GM18519 (cell line): ENCODE measurements at regions not wholly inside any gene's neighbourhood (a gene's known extent, or its start where the extent isn't known, plus 50 kb on each side); places are given as distances from the start of the nearest gene placed in this dataset.
"Not testable (repeated sequence)": the region's sequence is repeated elsewhere in the genome, so short reads cannot be mapped to it uniquely, and the experiment has no call there.

Source experiments
- ATAC-seq: cut with Tn5 transposase; IDR thresholded peaks from one replicate; pipeline ENCODE4 v1.9.1; 2021; ENCODE audit warnings: mild to moderate bottlenecking, moderate library complexity; ENCODE audit not compliant: unreplicated experiment, low FRiP score

DNA sequence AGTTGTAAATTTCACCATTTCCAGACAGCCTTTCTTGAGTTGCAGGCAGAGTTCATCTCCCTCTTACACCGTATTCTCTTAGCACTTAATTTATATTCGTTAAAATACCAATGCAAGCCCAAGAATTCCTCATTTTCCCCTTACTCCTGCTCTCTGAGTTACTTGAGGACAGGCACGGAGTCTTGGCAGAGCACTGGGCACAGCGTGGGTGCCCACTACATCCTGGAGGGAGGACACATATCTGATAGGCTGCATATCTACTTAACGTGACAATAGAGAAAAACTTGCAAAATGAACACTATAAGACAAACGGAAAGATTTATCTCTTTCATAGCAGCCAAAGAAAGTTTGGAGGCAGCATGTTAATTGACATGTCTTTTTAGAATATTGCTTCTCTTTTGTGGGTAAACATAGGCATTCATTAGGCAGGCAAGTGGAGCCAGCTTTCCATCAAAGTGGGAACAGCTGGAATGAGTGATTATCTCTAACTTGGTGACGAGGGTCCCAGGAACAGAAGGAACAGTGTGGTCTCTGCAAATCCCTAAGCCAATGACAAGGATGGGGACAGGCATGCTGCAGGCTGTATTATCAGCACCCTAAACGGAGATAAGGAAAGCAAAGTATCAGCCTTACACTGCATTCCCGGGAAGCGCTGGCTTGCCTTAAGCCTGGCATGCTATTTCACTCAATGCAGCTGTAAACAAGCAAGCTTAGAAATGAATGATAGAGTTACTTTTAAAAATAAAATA, 116.5 kb downstream of the RTP4 start:
- no peak for ATAC-seq

DNA sequence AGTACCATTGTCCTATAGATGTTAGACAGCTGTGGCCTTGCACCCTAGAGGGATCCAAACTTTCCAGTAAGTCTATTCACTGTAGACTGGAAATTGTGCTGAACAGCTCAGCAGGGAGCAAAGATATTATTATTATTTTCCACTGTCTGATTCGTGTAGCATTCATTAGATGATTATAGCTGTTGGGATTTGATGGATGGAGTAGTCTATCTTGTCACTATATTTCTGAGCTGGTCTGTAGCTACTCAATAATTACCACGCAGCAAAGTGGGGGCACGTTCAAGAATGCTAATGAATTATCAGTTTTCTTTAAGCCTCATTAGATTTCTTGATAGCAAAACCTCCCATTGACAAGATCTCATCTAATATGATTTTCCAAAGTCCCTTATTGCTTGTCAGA, 113.2 kb downstream of the RTP4 start:
- no peak for ATAC-seq

DNA sequence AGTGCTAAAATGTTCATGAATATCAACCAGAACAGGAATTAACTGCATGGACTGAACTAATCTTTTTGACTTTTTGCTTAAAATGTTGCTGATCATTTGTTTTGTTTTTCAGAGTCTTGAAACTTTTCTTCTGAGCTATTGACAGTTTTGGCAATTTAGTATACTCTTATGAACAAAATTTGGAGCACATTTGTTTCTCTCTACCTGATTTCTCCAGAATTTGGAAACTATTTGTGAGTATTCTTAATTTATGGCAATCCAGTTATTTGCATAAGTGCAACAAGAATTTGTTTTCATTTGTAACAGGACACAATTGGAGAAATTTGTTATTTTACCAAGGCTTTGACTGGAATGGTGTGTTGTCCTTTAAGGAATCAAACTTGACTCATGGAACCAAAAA, 107.4 kb downstream of the RTP4 start:
- ATAC-seq = not testable (repeated sequence)

DNA sequence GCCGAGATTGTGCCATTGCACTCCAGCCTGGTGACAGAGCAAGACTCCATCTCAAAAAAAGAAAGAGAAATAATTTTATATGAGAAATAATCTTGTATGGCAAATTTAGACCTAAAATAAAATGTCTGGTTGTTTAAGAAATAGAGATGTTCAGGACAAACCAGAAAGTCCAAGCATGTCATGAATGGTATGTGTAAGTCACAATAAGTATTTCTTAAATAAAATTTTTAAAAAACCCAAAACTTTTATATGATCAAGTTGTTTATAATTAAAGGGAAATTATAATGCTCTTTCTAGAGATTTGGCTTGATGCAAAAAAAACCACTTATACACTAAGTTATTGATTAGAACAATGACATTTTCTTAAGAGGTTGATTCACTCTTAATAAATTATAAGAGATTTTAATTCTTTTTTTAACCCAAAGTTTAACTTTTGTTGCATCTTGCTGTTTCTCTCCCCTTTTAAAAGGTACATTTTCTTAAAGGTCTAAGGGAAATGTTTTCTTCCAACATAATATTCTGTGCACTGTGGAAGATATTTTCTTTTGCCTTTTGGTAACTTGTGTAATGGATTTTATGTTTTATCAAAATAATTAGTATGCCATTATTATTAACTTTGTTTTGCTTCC, 105.7 kb downstream of the RTP4 start:
- ATAC-seq = no peak

DNA sequence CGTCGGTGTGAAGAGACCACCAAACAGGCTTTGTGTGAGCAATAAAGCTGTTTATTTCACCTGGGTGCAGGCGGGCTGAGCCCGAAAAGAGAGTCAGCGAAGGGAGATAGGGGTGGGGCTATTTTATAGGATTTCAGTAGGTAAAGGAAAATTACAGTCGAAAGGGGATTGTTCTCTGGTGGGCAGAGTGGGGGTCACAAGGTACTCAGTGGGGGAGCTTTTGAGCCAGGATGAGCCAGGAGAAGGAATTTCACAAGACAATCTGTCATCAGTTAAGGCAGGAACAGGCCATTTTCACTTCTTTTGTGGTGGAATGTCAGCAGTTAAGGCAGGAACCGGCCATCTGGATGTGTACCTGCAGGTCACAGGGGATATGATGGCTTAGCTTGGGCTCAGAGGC, 98.1 kb downstream of the RTP4 start:
- not testable (repeated sequence) for ATAC-seq

DNA sequence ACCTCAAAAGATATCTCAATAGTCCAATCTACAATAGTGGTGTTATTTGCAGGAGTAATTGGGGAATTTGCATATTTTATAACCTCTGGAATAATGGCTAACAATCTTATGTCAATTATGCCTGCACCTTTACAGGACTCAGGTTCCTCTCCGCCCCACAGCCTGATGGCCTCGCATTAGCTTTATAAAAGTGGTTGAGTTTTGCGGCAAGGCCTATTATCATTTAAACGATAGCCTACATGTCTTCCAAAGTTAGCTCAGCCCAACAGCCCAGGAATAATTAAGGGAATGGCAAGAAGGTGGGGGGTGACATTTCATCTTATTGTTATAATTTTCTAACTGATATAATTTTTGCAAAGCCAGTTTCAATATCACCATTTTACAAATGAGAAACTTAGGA, 97.3 kb downstream of the RTP4 start:
- ATAC-seq = no peak

DNA sequence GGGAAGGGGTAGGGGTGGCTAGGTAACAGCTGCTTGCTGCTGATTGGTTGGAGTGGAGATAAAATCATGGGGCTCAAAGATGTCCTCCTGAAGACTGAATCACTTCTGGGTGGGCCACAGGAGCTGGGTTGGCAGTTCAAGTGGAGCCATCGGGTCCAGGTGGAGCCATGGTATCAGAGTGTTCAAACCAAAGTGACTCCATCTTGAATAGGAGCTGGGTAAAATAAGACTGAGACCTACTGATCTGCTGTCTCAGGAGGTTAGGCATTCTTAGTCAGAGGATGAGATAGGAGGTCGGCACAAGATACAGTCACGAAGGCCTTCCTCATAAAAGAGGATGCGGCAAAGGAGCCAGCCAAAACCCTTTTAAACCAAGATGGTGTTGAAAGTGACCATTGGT, 96.5 kb downstream of the RTP4 start:
- ATAC-seq = no peak

DNA sequence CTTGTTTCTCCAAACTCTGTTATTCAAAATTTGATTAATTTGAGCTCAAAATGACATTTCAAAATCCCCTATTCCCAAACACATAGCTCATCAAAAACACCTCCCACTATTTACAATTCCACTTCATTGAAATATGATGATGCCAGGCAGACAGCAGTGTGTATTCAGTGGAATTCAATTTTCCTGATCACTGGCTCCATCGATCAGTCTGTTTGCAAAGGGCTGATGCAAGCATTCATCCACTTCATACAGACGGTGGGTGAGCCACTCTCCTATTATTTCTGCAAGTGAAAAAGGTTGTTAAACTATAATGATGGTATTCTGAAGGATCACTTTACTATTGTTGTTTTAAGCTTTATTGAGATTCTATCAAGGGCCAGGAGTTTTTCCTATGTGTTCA, 90.7 kb downstream of the RTP4 start:
- no peak for ATAC-seq

DNA sequence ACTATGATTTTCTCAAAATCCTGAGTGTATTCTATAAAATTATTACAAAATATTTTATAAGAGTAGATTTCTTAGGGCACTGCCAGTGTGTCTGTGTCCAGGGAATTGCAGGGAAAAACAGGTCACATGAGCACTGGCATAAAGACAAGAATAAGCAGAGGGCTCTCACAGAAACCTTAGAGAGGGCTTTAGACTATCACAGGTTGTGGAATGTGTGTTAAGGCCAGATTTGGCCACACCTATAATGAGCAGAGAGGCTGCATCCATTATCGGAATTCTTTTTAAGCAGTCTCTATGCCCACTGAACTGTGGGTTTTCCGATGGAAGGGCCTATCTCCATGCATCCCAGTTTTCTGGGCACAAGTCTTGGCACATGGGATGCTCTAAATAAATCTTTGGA, 90.2 kb downstream of the RTP4 start:
- ATAC-seq = no peak

DNA sequence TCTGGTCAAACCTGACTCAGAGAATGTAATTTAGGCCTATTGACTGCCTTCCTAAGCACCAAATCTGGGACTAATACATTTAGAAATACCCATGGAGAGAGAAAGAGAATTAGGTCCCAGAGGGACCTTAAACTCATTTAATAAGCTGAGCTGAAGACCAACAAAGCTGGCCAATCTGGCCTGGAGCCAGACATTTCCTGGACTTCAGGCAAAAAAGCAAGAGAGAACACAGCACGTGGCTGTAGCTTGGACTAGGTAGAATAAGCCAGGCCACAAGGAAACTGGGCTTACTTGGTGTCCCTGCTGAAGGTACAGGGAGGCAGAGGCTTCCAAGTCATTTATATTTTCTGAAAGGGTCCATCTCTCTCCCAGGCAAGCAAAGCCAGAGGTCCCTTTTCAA, 88.1 kb downstream of the RTP4 start:
- ATAC-seq = no peak

DNA sequence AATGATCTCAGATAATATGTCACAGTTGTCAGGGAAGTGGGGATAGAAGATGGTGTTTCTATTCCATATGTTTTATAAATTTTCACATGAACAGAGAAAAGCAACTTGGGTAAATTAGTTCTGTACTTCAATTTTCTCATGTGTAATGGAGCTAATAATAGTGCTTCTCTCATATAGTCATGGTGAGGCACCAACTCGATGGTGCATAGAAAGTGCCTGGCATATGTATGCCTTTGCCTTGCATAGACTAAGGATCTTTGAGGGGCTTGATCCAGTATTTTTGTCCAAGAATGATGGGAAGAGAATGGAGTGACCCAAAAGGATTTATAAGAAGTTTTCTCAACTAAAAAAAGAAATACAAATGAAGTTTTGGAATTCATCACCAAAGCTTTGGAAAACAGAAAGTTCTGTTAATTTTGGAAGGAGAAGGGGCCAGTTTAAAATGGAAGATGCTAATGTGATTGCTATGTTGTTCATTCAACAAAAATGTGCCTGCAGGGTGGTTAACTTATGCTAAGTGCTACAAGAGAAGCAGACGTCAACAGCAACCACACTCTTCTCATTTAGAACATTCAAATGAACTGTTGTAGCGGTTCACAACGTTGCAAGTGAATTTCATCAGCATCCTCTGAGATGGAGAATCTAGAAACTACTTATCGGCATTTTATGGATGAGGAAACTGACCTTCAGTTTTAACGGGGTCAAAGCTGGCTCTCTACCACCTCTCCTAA, 86.1 kb downstream of the RTP4 start:
- no peak for ATAC-seq

DNA sequence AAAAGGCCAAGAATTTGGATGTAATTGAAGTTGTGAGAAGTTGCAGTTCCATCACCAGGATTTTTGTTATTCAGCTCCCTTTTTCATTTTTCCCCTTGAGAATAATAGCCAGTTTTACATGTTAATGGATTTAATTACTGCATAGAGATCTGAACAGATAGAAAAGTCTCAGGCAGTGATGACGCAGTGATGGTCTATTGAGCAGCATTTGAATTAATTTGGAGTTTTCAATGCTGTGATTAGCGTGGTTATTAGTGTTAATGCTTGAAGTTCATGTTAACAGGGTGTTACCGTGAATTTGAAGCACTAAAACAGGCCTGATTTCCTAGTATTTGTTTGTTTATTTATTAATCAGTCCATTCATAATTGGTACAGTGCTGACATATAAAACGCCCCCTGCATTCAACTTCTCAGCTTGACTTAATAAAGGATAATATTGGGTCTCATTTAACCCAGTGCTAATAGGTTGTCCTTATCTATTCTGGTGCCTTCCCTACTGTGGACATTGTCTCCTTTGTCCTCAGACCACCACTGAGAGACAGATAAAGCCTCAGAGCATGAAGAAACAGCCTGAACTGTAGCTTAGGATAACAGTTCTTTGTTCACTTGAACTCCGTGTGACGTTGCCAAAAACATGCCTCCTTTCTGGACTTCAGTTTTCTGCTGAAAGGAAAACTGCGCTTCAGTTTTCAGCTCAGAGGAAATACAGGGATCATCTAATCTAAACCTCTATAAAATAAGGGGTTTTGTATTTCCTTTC, 82.4 kb downstream of the RTP4 start:
- no peak for ATAC-seq

DNA sequence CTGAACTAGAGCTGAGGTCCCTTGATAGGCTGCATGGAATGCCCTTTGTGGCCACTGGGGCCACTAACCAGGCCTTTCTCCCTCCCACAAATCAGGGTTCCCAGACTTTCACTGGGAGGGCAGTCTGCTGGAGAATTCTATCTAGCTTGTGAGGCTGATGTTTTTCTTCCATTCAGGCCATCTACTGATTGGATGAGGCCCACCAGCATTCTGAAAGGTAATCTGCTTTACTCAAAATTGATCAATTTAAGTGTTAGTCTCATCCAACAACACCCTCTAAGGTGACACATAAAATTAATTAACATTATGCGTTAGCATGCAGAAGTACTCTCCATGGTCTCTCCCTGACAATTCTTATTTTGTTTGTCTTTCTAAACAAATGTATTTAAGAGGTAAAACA, 80.5 kb downstream of the RTP4 start:
- no peak for ATAC-seq

DNA sequence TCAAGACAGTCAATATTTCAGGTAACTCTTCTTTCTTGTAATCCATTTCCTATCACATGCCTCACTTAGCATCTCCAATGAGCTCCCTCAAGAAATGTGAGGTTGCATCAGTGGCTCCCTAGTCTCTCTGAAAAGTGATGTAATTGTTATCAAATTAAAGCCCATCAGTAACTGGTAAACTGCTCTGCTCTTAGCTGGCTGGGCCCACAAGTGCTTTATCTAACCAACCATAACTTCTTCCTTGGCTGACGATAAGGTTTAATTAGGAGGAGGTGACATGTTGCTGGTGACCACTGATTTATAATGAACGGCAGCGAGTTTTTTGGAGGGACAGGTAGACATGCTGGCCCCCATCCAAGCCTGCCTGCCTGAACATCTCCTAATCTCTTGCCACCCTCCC, 79.6 kb downstream of the RTP4 start:
- ATAC-seq = no peak

DNA sequence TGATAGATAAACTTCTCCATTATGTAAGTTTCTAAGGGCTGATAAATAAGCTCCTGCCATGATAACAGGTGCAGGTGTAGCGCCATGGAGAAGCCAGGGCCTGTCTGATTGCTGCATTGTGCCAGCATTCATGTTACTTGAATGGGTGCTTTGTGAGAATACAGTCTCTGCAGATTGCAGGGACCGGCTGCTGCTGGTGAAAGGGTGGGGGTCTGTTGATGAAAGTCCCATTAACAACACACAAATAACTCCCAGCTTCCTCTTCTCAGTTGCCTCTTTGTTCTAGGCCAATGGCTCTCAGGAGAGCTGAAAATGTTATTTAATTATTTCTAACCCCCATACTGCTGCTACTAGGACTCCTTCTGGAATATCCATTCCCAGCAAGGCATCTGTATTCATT, 77.2 kb downstream of the RTP4 start:
- ATAC-seq = no peak

DNA sequence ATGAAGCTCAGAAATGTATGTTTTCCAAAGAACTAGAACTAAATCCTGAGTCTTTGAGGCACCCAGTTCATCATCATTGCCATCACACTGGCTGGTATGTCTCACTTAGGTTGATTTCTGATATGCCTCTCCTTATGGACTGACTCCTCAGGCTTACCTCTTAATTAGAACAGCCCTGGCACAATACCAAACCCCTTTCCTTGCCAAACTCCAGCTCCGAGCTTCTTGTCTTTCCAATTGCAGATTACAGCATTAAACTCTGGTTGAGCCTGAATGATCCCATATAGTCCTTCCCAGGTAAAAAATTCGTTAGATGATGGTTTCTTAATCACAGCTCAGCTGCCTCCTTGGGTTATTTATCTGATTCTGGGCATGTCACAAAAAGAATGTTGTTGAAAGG, 66.3 kb downstream of the RTP4 start:
- no peak for ATAC-seq

DNA sequence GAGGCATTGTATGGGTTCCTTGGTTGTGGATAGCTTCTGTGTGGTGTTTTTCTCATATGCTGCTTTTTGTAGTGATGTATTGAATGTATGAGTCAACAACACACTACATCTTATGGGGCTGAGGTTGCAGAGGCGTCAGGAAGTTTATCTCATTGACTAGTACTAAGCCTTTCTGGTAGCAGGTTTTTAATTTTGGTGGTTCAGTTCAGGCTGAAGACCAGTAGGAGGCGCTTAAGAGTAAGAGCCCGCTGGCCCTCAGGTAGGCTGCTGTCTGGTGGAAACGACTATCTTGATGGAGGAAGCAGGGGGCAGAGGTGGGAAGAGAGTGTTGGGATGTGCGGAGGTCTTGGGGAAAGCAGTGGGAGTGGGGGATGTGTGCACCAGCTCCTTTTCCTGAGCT, 62.4 kb downstream of the RTP4 start:
- no peak for ATAC-seq
